Ureter (tissue), 1 donor: ENCODE measurements at regions not wholly inside any gene's neighbourhood (a gene's known extent, or its start where the extent isn't known, plus 50 kb on each side); places are given as distances from the start of the nearest gene placed in this dataset.

Experiments used
- DNase-seq: peaks from one replicate; pipeline ENCODE4 v3.0.0-alpha.2; 2020; ENCODE audit warnings: low spot score
- donor health status: DM: yes; HTN: yes; CAD: no.

- no peak for DNase-seq
Measured at GRCh38 chr12:127509066-127509778, 757.7 kb upstream of the TMEM132C start.

- no peak for DNase-seq
Measured at GRCh38 chr12:127515941-127516340, 751.0 kb upstream of the TMEM132C start.

GRCh38 chr12:127516467-127516866 lies 750.5 kb upstream of the TMEM132C start:
- DNase-seq: no peak

GRCh38 chr12:127519779-127520178 lies 747.2 kb upstream of the TMEM132C start:
- no peak for DNase-seq

- DNase-seq: no peak
Measured at GRCh38 chr12:127526925-127527324, 740.0 kb upstream of the TMEM132C start.

GRCh38 chr12:127528551-127528950 lies 738.4 kb upstream of the TMEM132C start:
- DNase-seq: no peak

- DNase-seq: no peak
Measured at GRCh38 chr12:127531542-127531941, 735.4 kb upstream of the TMEM132C start.

- no peak for DNase-seq
Measured at GRCh38 chr12:127533353-127533752, 733.6 kb upstream of the TMEM132C start.

- no peak for DNase-seq
Measured at GRCh38 chr12:127536833-127537428, 730.0 kb upstream of the TMEM132C start.

- DNase-seq: no peak
Measured at GRCh38 chr12:127538316-127538715, 728.7 kb upstream of the TMEM132C start.

GRCh38 chr12:127539226-127539858 lies 727.6 kb upstream of the TMEM132C start:
- DNase-seq: no peak

GRCh38 chr12:127542391-127542790 lies 724.6 kb upstream of the TMEM132C start:
- DNase-seq: no peak

GRCh38 chr12:127542931-127543330 lies 724.0 kb upstream of the TMEM132C start:
- DNase-seq: no peak

- DNase-seq: no peak
Measured at GRCh38 chr12:127546721-127547505, 720.1 kb upstream of the TMEM132C start.

- no peak for DNase-seq
Measured at GRCh38 chr12:127548123-127548553, 718.8 kb upstream of the TMEM132C start.

GRCh38 chr12:127550271-127550670 lies 716.7 kb upstream of the TMEM132C start:
- no peak for DNase-seq

GRCh38 chr12:127552838-127553237 lies 714.1 kb upstream of the TMEM132C start:
- no peak for DNase-seq

- no peak for DNase-seq
Measured at GRCh38 chr12:127555071-127555470, 711.9 kb upstream of the TMEM132C start.

GRCh38 chr12:127556231-127556886 lies 710.6 kb upstream of the TMEM132C start:
- DNase-seq: no peak

GRCh38 chr12:127558361-127558760 lies 708.6 kb upstream of the TMEM132C start:
- no peak for DNase-seq

GRCh38 chr12:127559349-127560040 lies 707.5 kb upstream of the TMEM132C start:
- peak; percentile 43 for DNase-seq
